ACC112 (cell line): ENCODE measurements at regions not wholly inside any gene's neighbourhood (a gene's known extent, or its start where the extent isn't known, plus 50 kb on each side); places are given as distances from the start of the nearest gene placed in this dataset.

ENCODE experiments used
- H2AFZ ChIP-seq: fragments of 200-600 bp; sonication (generic); one replicate; pipeline ENCODE4 v1.6.0; 2017; ENCODE audit warnings: antibody characterized with exemption, low read length; ENCODE audit not compliant: unreplicated experiment
- H3K27ac ChIP-seq: fragments of 200-600 bp; sonication (generic); 2 replicates; pipeline ENCODE4 v1.5.1; 2014; ENCODE audit warnings: low read depth, mild to moderate bottlenecking, antibody characterized with exemption, low read length, moderate library complexity
- H3K27me3 ChIP-seq: fragments of 200-600 bp; sonication (generic); 2 replicates; pipeline ENCODE4 v1.6.1; 2014; ENCODE audit warnings: mild to moderate bottlenecking, antibody characterized with exemption, low read length, moderate library complexity, mixed read lengths; ENCODE audit not compliant: insufficient read depth
- H3K36me3 ChIP-seq: fragments of 200-600 bp; sonication (generic); 2 replicates; pipeline ENCODE4 v1.6.1; 2016; ENCODE audit warnings: mild to moderate bottlenecking, antibody characterized with exemption, low read length, moderate library complexity, mixed read lengths; ENCODE audit not compliant: insufficient read depth
- H3K4me1 ChIP-seq: fragments of 200-600 bp; sonication (generic); one replicate; pipeline ENCODE4 v1.6.1; 2016; ENCODE audit warnings: low read length, mixed read lengths; ENCODE audit not compliant: insufficient read depth, unreplicated experiment, control insufficient read depth
- H3K4me3 ChIP-seq: fragments of 200-600 bp; sonication (generic); 2 replicates; pipeline ENCODE4 v1.5.1; 2014; ENCODE audit warnings: mild to moderate bottlenecking, low read depth, low read length
- H3K79me2 ChIP-seq: fragments of 200-600 bp; sonication (generic); one replicate; pipeline ENCODE4 v1.6.0; 2016; ENCODE audit warnings: low read length; ENCODE audit not compliant: control insufficient read depth, unreplicated experiment, insufficient read depth

DNA sequence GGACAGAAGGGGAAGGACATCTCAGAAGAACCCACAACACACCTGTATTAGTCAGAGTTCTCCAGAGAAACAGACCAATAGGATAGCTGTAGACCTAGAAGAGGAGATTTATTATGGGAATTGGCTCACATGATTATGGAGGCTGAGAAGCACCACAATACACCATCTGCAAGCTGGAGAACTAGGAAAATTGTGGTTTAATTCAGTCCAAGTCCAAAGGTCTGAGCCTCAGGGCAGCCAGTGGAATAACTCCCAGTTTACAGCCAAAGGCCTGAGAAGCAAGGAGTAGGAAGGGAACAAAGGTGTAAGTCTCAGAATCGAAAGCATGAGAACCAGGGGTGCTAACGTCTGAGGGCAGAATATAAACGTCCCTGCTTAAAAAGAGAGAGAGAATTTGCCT lies 99.6 kb upstream of the AUTS2 start:
- Histone ChIP-seq H3K4me3 (no peak overlapping the region), H3K27ac (no peak overlapping the region), H2AFZ (no peak overlapping the region), H3K4me1 (no peaks in the 10 kb centered on the region), H3K36me3 (no peaks in the 10 kb centered on the region), H3K27me3 (no peaks in the 10 kb centered on the region), H3K79me2 (no peaks in the 10 kb centered on the region)

DNA sequence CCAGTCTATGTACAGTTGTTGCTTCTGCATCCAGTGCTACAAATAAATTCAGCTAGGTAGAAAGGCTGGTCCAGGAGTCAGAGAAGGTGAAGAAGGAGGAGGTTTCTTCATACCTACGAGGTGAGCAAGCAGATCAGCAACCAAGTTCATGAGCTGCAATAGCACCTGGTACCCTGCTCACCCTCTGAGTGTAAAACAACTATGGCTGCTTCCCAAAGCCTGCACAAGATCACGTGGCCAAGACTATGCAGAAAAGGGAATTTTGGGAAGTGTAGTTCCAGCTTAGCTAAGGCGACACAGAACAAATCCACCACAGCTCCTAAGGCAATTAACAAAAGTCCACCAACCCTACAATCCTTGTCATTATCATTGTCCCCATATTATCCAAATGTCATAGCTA lies 95.9 kb upstream of the AUTS2 start:
- H2AFZ ChIP-seq = no peak overlapping the region
- H3K4me3 ChIP-seq = no peak overlapping the region
- H3K27me3 ChIP-seq = no peaks in the 10 kb centered on the region
- H3K36me3 ChIP-seq = no peaks in the 10 kb centered on the region
- no peaks in the 10 kb centered on the region for H3K79me2 ChIP-seq
- no peaks in the 10 kb centered on the region for H3K4me1 ChIP-seq
- H3K27ac ChIP-seq = no peak overlapping the region

DNA sequence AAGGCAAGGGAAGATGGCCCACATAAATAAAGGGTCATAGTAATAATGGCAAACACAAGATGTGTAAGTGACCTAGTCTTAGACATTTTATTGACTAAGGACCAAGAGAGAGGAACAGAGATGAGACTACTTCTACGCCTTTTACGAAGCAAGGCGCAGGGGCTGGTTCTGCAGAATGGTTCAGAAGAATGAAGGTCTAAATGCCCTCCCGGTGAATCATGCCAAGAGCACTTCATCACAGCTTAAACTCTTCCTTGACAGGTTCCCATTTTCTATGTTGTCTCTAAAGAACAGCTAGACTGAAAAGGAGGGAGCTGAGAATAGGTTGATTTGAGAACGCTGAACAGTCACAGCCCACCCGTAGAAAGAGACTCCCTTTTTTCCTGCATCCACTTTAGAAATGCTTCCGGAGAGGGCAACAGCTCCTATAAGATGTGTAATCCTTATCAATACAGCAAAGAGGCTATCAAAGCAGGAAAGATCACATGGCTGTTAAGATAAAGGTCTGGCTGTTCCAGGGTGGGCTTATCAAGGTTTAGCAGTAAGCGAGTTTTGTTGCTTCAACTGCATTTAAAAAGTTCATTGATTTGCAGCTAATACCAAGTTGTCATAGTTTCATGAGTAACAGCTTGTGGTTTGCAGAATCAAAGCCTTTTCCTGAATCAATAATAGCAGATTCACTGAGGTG lies 93.4 kb upstream of the AUTS2 start:
- Histone ChIP-seq H3K79me2 (no peaks in the 10 kb centered on the region), H3K4me1 (no peaks in the 10 kb centered on the region)

DNA sequence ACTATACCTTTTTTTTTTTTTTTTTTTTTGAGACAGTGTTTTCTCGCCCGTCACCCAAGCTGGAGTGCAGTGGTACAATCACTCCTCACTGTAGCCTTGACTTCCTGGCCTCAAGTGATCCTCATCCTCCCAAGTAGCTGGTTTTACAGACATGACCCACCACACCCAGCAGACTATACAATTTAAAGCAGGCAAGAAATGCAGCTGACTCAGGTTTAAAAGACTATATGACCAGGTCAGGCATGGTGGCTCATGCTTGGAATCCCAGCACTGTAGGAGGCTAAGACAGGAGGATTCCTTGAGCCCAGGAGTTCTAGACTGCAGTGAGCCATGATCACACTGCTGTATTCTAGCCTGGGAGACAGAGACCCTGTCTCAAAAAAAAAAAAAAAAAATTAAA lies 89.5 kb upstream of the AUTS2 start:
- Histone ChIP-seq H3K27ac (no peak overlapping the region), H3K79me2 (no peaks in the 10 kb centered on the region), H3K36me3 (no peaks in the 10 kb centered on the region), H3K4me1 (no peaks in the 10 kb centered on the region), H3K4me3 (no peak overlapping the region), H3K27me3 (no peaks in the 10 kb centered on the region), H2AFZ (no peak overlapping the region)

More for the DNA sequence above, 93.4 kb upstream of the AUTS2 start:
- H3K27ac ChIP-seq = no peak overlapping the region
- no peaks in the 10 kb centered on the region for H3K27me3 ChIP-seq
- no peak overlapping the region for H2AFZ ChIP-seq
- H3K4me3 ChIP-seq = no peak overlapping the region
- H3K36me3 ChIP-seq = no peaks in the 10 kb centered on the region

DNA sequence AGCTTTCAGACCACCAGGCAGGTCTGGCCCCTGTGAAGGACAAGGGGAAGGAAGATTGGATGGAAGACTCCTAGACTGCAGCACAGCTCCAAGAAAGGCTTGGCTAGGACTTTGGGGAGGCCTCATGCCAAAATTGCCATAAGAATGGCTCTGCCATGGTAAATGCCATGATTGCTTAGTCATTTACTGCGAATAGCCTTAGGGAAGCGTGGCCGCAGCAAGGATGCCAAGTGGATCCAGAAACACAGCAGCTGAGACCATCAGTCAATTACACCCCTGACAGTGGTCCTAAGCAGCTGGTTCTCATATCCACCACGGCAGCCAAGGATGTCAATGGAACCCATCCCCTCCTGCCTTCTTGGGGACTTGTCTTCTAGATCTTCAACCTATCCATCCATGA lies 88.2 kb upstream of the AUTS2 start:
- Histone ChIP-seq H3K79me2 (no peaks in the 10 kb centered on the region), H3K27me3 (no peaks in the 10 kb centered on the region), H3K4me3 (no peak overlapping the region), H3K27ac (no peak overlapping the region), H2AFZ (no peak overlapping the region), H3K36me3 (no peaks in the 10 kb centered on the region), H3K4me1 (no peaks in the 10 kb centered on the region)

DNA sequence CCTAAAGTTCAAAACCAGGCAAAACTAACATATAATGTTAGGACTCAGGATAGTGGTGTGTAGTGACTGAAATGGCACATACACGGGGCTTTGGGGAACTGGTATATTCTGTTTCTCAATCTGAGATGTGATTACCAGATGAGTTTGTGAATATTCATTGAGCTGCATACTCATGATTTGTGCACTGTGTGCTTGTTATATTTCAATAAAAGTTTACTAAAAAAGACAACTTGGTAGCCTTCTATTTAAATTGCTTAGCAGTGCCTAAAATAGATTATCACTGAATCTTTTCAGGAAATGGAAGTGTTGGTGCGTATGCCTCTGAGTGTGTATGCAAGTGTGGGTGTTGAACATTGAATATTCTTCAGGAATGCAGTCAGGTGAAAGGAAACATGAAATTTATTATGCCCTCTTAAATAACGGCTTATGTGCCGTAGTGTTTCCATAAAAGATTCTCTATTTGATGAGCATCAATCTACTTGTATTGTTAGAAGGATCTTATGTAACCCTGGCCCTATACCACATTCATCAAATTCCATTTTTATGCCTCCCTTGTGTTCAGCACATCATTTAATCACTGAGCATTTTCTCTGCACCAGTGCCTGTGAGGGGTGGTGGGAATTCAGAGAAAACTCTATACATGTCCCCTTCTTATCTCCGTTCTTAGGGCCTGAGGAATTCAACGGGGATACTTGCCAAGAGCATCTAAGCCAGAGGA lies 82.6 kb upstream of the AUTS2 start:
- no peak overlapping the region for H3K27ac ChIP-seq
- H2AFZ ChIP-seq = no peak overlapping the region
- no peak overlapping the region for H3K4me3 ChIP-seq
- H3K27me3 ChIP-seq = no peaks in the 10 kb centered on the region
- H3K79me2 ChIP-seq = no peaks in the 10 kb centered on the region
- no peaks in the 10 kb centered on the region for H3K36me3 ChIP-seq
- no peaks in the 10 kb centered on the region for H3K4me1 ChIP-seq

DNA sequence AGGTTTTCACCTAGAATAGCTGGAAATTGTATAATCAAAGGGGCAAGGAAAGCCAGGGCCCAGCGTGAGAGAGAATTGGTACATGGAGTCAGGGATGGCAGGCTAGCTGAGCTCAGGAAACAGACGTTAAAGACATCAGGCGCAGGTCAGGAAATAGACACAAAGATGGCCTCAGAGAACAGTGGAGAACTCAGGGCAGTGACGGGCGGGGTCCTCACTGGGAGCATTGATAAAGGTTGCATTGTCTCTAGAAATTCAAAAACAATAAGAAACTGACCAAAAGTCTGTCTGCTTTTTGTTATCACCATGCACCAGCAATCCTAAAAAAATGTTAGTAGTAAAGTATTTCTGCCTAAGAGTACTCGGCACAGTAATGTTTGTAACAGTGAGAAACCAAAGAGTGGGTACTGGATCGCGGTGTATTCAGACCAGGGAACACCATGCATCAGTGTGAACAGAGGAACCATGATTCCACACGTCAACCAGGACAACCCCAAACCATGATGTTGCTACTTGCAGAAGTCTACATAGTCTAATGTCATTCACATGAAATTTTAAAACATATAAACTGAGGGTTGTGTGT lies 81.9 kb upstream of the AUTS2 start:
- Histone ChIP-seq H3K4me1 (no peaks in the 10 kb centered on the region), H3K79me2 (no peaks in the 10 kb centered on the region), H3K4me3 (no peak overlapping the region), H3K27me3 (no peaks in the 10 kb centered on the region), H3K27ac (no peak overlapping the region), H3K36me3 (no peaks in the 10 kb centered on the region), H2AFZ (no peak overlapping the region)

DNA sequence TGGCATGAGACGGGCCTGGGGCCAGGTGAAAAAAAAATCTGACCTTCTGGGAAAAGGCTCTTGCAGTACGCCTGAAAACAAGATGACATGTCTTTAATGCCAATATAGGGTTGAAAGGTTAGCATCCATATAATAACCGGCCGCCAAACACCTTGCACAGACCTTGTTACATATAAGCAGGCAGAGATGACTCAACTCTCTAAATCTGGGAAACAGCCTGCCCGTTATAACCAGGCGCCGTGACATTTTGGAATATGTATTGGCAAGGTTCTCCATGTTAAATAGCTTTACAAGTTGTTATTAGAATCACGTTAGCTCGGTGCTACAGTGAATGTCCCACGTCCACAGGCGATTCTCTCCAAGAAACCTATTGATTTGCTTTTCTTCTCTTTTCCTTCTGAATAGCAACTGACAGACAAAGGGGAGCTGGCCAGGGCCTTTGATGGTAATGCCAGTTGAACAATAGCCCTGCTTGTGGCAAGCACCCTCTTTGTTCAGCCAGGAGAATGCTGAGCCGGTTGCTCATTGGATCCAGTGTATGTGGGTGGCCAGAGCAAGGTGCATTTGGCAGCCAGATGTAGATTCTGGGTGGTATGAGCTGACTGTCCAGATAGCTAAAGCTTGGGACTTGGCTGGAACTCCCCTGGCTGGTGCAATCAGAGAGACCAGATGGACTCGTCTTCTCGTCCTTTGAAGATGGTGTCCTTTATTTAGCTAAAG lies 80.1 kb upstream of the AUTS2 start:
- H3K36me3 ChIP-seq = no peaks in the 10 kb centered on the region
- H3K4me3 ChIP-seq = no peak overlapping the region
- no peaks in the 10 kb centered on the region for H3K27me3 ChIP-seq
- no peak overlapping the region for H2AFZ ChIP-seq
- H3K27ac ChIP-seq = no peak overlapping the region
- H3K79me2 ChIP-seq = no peaks in the 10 kb centered on the region
- H3K4me1 ChIP-seq = no peaks in the 10 kb centered on the region

DNA sequence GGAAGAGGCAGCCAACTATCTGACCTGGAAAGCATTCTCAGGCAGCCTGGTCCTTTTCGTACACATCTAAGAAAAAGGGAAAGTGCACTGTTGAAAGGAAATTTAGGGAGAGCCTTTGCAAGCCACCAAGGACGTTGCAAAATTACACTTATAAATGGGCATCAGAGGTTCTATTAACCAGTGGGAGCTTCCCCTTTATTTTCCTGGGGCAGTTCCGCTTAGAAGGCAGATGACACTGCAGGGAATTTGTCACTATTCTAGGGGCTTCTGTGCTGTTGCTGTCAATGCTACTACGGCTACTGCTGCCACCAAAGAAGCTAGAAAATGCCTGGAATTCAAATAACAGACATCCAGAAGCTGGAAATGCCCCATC lies 79.6 kb upstream of the AUTS2 start:
- no peak overlapping the region for H2AFZ ChIP-seq
- H3K27me3 ChIP-seq = no peaks in the 10 kb centered on the region
- no peaks in the 10 kb centered on the region for H3K36me3 ChIP-seq
- no peaks in the 10 kb centered on the region for H3K79me2 ChIP-seq
- H3K4me3 ChIP-seq = no peak overlapping the region
- H3K27ac ChIP-seq = no peak overlapping the region
- no peaks in the 10 kb centered on the region for H3K4me1 ChIP-seq

DNA sequence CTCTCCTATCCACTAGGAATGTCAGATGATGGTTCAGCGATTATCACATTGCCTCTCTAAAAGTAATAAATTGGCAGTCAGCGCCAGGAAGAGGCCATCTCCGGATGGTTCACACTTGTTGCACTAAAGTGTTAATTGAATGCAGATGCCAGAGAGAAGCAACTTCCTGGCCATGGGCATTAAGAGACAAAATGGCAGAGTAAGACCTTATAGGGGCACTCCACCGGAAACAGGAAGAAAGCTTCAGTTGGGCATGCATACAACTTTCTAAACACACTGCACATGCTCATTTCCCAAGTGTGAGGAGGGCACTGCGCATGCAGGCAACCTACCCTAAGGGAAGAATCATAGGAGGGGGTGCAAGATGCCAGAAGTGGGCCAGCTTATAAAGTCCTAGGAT lies 71.7 kb upstream of the AUTS2 start:
- no peak overlapping the region for H2AFZ ChIP-seq
- H3K27ac ChIP-seq = no peak overlapping the region
- H3K4me1 ChIP-seq = no peaks in the 10 kb centered on the region
- H3K27me3 ChIP-seq = no peaks in the 10 kb centered on the region
- no peak overlapping the region for H3K4me3 ChIP-seq
- no peaks in the 10 kb centered on the region for H3K79me2 ChIP-seq
- no peaks in the 10 kb centered on the region for H3K36me3 ChIP-seq
